Stimulated activated CD4-positive, alpha-beta T cell treated with anti-CD3 and anti-CD28 coated beads, Interleukin-1b, Interleukin-23, amount 100 ng/mL, for 4 hours (primary cell): ENCODE measurements at regions not wholly inside any gene's neighbourhood (a gene's known extent, or its start where the extent isn't known, plus 50 kb on each side); places are given as distances from the start of the nearest gene placed in this dataset.
"Not testable (repeated sequence)": the region's sequence is repeated elsewhere in the genome, so short reads cannot be mapped to it uniquely, and the experiment has no call there.

Experiments used
- DNase-seq, 2 donors: peaks; one replicate each; pipeline ENCODE4 v3.0.0-alpha.2; 2020; ENCODE audit warnings: low read depth in 2 of 2

DNA sequence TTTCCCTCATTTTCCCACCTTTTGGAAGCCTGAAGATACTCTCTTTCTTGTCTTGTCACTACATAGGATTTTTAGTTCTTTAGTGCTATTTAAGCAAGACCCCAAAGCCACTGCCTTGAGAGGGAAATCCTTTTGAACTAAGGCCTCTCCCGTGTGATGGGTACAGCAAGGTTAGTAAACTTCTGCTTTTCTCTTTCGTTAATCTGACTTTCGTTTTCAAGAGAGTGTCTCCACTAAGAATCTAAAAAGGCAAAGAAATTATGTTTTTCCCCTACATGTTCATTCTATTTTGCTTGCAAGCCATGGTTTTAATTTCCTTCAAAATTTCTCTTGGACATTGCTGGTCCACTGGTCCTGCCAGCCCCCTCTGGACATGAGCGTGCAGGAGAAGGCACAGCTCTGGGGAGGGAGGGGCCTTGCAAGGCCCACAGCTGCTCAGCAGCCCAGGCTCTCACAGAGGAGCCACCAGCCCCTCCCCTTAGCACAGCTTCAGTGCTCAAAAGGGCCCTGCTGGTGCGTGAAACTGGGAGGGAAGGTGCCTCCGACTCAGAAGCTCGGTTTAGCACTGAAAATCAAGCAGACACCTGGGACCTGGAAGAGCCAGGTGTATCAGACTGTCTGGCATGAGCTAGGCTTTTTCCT, 210.9 kb upstream of the GALNT2 start:
- no peak for DNase-seq

DNA sequence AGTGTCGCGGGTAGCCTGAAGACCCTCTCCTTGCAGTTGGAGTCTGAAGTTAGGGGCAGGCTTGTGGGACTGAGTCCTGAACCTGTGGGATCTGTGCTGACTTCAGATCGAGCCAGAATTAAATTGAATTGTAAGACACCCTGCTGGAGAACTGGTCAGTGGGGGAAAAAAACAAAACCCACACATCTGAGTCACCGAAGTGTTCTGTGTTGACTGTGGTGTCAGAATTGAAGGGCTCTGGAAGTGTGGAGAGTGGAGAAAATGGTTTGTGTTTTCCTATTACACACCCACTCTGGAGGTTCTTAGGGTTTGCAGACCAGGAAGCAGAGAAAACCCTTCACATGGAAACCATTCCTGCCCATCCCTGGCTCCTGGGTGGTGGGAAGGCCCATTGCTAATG, 209.5 kb upstream of the GALNT2 start:
- no peak for DNase-seq

DNA sequence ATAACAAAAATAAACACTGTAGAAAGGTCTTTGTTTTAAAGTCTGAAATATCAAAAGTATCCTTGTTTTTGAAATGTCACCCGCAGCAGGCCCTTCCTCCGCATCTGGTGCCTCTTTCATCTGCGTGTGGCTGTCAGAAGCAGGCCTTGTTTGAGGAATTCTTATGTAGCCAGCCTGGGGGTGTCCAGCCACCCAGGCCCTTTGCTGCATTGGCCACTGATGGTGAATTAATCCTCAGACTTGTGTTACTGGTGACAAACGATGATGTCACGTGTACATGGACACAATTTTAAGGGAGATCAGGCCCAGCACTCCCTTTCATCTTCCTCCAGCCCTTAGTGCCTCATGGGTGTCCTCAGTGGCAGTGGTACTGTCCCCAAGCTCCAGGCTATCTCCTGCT, 208.0 kb upstream of the GALNT2 start:
- no peak for DNase-seq

DNA sequence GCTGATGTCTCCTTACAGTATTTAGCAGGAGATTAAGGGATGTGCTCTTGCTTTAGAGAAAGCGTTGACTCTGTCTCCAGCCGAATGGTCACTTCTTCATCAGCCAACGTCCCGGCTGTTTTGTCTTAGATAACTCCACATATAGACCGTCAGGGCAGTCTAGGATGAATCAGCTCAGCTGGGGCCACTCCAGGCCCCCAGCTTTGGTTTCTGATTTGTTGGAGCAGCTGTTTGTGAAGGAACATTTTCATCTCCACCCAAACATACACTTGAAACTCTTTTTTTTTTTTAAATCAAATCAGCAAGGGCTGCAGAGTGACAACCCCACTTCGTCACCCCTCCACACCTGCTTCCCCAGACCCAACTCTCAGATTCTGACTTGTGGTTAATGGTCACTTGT, 206.1 kb upstream of the GALNT2 start:
- no peak for DNase-seq

DNA sequence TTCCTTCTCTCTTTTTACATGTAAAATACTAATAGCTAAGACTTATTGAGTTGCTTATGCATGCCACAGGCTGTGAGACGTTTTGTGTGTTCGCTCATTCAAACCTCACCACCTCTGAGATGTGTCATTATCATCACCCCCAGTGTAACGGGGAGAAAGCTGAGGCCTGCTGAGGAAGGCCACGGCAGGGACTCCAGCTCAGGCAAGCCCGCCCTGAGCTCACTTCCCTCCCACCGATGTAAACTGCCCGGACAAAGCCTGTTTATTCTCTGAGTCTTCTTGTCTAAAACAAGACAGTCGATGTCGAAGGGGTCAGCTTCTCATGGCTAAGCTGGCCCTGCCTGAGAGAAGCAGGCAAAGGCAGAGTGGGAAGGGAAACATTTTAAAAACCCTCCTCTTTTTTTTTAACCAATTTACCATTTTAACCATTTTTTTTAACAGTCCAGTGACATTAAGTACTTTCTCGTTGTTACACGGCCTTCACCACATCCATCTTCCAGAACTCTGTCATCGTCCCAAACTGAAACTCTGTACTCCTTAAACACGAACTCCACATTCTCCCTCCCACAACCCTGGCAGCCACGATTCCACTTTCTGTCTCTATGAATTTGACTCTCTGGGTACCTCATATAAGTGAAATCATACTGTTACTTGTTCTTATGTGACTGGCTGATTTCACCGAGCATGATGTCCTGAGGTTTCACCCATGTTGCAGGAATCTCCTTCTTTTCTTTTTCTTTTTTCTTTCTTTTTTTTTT, 204.8 kb upstream of the GALNT2 start:
- no peak for DNase-seq

DNA sequence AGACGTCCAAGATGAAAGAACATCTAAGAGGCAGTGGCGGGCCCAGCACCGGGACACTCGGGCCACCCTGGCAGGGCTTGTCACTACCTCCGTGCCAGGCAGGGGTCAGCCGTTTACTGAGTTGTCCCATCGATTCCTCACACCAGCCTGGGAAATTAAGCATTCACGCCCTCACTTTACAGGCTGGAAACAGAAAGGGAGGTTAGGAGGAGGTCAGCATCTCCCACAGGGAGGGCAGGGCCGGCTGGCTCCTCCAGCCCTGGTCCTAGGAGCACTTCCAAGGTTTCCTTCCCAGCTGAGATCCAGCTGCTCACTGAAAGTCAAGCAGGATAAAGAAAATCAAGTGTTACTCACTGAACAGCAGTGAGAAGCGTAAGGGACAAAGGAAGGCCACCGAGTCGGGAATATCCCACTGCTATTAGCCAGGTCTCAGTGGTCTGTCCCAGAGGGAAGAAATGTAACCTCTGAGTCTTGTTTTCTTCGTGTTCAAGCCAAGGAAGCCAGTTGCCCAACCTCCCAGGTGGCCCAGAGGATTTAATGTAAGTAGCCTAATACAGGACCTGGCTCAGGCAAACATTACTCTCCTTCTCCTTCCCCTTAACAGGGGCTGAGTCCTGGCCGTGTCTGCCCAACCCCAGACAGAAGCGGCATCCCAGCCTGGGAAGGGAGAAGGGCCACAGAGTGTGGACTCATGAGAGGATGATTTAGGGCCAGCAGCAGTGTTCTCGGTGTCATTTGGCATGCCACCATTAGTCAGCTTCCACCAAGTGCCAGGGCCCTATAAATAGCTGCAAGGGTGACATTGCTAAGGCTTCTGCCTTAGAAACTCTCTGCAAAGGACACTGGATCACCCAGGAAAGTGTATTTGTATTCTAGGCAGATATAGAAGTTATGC, 203.1 kb upstream of the GALNT2 start:
- no peak for DNase-seq

DNA sequence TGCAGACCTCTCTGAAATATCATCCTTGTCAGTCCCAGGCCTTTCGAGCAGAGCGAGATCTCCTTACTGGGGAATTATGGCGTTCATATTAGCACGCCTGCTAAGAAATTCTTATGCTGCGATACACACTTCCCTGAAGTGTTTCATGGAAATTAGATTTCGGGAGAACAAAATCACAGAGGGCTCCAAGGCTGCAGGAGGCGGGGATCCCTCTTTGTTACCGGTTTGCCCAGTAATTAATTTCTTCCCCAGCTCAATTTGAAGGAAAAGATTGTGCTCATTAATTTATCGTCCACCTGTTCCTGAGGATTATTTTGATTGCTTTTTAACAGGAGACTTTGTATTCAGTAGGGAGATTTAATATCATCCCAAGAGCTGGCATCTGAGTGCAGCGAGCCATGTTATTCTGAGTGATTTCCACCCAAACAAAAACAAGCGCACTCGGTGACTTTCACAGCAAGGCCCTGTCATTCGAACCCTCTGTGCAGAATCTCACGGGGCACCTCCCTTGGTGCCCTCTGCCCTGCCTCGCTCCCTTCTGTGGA, 202.3 kb upstream of the GALNT2 start:
- no peak for DNase-seq

DNA sequence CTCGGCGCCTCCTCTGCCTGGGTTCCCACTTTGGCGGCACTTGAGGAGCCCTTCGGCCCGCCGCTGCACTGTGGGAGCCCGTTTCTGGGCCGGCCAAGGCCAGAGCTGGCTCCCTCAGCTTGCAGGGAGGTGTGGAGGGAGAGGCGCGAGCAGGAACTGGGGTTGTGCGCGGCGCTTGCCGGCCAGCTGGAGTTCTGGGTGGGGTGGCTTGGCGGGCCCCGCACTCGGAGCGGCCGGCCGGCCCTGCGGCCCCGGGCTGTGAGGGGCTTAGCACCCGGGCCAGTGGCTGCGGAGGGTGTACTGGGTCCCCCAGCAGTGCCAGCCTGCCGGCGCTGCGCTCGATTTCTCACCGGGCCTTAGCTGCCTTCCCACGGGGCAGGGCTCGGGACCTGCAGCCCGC, 201.7 kb upstream of the GALNT2 start:
- DNase-seq = not testable (repeated sequence)

DNA sequence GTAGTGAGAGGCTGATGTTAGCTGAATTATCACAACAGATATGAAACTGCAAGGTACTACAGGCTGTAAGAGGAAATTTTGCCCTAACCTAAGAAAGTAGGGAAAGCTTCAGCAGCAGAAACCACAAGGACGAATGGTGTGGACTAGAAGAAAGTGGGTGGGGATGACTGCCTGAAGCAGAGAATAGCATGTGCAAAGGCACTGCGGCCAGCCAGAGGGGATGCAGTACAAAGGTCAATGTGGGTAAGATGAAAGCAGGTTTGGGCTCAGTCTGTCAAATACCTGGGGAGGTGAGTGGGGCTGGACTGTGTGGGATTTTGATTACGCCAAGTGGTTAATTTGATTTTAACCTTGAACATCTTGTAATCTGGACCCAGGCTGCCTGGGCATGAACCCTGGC, 199.3 kb upstream of the GALNT2 start:
- no peak for DNase-seq

DNA sequence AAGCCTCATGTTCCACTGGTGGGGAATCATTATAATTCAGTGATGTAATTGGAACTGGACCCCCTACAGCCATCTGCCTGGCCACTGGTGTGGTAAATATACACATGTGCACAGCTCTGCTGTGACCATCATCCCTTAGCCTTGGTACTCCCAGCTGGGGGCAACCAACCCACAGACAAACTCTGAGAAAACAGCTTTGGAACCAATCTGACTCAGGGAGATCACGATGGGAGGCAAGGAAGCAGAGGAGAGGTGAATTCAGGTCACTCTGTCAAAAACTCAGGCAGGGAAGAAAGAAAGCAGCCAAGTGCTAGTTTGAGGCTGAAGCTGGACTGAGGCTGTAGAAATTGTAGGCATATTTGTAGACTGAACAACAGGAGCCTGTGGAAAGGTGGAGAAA, 197.8 kb upstream of the GALNT2 start:
- no peak for DNase-seq

DNA sequence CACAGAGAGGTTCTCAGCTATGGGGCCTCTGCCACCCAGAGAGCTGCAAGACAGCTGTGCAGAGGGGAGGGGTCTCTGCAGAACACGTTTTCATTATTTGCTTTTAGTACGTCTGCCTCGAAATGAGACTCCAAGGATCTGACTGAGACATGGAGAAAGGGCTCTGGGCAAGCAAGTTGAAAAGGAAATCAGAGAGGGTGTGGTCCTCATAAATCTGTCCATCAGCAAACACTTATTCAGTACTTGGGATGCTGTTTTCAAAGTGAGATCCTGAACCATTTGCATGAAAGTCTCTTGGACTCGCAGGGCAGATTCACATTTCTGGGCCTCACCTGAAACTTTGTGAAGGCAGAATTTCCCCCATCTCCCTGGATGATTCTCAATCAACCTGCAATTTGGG, 197.4 kb upstream of the GALNT2 start:
- no peak for DNase-seq

DNA sequence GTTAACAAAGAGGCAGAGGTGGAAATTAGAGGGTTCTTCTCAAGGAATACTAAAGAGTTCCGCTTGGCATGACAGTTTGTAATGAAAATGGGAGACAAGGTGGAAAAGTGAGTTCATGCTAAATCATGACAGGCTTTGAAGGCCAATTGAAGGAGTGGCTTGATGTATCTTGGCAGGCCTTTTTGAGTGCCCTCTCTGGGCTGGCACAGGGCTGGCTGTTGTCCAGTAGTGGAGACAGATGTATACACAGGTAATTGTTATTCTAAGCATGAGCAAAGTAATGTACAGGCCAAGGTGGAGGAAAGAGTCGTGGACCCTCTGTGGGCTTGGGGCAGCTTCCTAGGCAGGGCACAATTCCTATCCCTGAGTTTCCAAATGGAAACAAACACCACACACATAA, 196.7 kb upstream of the GALNT2 start:
- DNase-seq = no peak

DNA sequence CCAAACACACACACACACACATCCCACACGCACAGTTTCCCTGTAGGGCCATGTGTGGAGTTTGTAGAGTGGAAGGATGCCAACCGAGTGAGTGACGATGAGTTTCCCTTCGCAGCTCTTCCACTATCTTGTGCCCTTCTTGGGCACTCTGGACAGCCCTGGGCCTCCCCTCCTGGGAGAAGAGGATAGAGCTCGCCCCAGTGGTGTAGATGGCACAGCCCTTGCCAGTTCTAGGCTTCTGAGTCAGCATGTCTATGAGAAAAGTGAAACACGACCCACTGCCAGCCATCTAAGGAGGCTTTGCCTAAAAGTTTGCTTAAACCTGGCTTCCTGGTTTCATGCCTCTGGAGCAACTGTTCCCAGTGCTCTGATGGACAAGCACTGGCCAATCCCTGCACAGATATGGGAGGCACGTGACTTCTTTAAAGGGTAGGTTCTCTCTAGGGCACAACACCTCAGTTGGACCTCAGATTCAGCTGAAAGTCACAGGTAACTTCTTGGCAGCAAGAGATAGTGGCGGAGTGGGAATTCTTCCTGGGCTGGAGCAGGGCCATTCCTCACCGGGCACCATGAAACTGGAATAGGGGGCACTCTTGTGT, 195.9 kb upstream of the GALNT2 start:
- no peak for DNase-seq

DNA sequence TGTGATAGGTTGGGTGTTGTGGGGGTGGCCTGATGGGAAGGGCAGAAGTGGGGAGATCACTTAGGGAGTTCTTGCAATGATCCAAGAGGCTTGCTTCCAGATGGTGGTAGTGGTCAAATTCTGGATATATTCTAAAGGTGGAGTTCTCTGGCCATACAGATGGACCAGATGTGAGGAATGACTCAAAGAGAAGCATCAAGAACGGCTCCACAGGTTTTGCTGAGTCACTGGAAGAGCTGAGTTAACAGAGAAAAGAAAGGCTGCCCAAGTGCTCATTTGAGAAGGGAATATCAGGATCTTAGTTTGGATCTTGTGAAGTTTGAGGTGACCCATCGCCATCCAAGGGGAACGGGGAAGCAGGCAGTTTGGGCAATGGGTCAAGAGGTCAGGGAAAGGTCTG, 192.9 kb upstream of the GALNT2 start:
- no peak for DNase-seq

DNA sequence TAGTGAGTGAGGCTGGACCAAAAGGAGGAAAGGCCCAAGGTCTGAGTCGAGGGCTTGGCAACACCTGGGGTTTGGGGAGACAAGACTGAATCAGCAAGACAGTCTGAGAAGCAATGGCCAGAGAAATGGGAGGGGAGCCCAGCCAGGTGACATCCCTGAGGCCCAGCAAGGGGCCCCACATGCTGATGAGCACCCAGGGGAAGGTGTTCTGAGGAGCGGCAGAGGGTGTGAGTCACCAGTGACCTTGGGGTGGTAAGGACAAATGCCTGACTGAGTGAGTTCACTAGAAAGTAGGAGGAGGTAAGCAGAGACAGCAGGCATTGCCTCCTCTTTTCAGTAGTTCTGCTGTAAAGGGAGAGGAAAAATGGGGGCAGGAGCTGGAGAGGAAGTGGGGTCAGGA, 192.4 kb upstream of the GALNT2 start:
- no peak for DNase-seq

DNA sequence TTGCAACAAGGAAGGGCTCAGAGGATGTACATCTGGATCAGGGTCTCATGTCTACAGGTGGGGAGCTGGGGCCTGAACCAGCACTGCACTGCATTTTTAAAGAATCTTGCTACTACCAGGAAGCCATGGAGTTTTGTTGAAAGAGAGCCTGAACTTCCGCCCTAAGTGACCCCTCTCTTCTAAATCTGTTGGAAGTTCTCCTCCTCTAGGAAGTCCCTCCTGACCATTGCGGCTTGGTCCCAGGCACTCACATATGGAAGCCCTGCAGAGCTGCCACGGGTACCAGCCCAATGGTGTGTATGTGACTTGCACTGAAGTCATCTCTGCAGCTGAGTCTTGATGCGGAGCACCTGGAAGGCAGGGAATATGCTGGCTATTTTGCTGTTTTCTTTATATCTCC, 192.0 kb upstream of the GALNT2 start:
- no peak for DNase-seq

DNA sequence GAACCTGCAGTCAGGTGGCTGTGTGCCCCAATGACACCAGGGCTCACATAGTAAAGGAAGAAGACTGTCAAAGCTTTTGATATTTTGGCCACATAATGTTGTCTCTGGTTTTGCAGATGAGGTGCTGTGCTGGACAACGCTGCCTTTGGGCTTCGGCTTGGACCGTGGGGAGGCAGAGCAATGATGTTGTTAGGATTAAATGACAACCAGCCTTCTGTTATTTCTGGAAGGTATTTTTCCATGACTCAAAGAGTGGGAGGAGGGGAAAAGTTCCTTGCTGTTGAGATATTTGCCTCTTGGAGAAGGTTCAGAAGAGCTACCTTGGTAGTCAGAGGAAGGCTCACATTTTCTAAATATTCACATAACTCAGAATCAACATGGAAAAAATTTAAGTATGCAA, 187.3 kb upstream of the GALNT2 start:
- no peak for DNase-seq

DNA sequence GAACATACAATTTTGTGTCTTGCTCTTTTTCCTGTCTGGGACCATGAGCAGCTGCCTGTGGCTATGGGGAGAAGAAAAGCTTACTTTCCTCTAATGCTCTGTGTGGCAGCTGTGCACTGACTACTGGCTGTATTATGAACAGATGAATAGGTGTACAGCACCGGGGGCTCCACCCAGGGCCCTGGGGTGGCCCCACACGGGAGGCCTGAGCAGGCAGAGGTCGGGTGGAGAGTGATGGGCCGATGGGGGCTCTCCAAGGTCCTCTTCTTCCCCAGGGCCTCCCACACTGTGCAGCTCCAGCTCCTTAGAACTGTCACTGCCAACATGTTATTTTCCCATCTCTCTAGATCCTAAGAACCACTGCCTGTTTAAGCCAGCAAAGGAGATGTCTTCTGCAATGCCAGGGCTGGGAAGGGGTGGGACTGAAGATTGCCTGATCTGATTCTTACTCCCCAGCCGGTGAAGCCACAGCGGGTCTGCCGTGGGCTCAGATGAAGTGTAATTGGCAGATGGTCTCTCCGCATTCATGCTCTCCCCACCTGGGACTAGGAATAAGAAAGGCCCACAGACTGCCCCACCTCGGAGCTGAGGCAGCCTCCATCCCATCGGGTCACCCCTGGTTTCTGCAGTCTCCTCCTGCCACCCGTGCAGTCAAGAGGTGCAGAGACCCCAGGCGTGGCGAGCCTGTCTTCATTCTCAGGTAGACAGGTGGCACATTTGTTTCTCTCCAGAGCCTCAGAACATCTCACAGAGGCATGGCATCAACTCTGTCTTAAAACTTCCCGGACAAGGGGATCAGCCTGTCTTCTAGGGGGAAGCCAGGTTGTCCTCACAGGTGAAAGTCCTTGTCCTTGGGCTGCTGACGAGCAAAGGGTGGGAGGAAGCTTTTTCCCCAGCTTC, 186.5 kb upstream of the GALNT2 start:
- no peak for DNase-seq

DNA sequence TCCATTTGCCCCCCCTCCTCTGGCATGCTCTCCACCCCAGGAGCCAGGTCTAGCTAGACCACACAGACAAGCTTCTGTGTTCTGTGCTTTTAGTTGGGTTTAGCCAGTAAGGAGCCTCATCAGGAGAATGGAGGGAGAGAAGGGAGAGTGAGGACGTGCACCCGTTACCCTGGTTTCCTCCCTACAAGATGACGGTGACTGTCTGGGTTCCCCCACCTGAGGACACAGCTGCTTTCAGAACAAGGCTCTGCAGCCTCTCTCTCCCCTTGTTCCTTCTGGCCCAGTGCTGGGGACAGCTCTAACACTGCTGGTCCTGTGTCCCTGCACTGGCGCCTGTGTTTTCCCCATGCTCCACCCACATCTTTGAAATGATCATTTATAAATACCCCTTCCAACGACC, 184.4 kb upstream of the GALNT2 start:
- no peak for DNase-seq

DNA sequence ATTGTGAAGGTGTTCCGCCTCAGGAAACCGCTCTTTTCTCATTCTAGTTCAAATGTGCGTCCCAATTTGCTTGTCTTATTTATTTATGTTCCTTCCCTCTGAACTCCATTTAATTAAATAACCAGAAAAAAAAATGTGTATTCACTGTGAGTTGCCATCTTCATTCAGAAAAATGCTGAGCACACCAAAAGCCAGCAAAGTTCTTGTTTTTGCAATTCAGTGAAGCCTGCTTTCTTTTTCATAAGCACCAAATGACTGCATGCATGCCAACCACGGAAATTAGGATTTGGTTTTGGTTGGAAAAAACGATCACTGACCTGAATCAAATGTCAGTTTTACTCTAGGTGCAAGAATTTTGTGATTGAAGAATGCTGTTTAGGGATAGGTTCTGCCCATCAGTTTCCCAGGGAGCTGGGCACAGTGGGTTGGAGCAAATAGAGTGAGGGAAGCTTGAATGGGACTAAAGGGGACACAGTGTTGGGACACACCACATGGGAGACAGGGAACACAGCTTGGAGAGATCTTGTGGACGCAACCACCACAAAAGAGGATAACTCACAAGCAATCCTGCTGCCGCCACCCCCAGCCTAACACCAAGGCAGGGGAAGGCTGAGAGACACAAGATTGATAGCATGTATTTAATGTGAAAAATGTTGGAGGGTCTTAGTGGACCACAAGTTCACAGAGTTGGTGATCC, 183.4 kb upstream of the GALNT2 start:
- DNase-seq = no peak
